ENCODE measurements at regions not wholly inside any gene's neighbourhood (a gene's known extent, or its start where the extent isn't known, plus 50 kb on each side); places are given as distances from the start of the nearest gene placed in this dataset.
"Not testable (repeated sequence)": the region's sequence is repeated elsewhere in the genome, so short reads cannot be mapped to it uniquely, and the experiment has no call there.

DNA sequence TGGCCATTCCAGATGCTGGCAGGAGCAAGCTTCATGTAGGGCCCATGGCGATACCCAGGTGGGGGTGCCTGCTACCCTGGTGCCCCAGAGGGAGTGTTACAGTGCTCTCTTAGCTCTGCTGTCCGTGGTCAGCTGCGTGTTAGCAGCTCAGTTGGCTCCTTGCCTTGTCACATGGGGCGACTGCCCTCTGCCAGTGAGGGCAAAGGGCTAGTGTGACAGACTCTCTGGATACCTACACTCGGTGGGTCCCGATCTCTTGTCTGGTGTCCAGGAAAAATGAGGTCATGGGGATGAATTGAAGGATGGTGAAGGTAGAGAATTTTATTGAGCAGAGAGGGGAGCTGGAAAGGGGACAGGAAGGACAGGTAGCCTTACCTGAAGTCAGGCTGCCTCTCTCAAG lies 152.2 kb downstream of the CYP26A1 start:
- ATAC-seq (no peak), DNase-seq (no peak)
- TF ChIP-seq, protein P1, sequence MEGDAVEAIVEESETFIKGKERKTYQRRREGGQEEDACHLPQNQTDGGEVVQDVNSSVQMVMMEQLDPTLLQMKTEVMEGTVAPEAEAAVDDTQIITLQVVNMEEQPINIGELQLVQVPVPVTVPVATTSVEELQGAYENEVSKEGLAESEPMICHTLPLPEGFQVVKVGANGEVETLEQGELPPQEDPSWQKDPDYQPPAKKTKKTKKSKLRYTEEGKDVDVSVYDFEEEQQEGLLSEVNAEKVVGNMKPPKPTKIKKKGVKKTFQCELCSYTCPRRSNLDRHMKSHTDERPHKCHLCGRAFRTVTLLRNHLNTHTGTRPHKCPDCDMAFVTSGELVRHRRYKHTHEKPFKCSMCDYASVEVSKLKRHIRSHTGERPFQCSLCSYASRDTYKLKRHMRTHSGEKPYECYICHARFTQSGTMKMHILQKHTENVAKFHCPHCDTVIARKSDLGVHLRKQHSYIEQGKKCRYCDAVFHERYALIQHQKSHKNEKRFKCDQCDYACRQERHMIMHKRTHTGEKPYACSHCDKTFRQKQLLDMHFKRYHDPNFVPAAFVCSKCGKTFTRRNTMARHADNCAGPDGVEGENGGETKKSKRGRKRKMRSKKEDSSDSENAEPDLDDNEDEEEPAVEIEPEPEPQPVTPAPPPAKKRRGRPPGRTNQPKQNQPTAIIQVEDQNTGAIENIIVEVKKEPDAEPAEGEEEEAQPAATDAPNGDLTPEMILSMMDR (IDR thresholded peaks at IDR 0.05): no peak
- no peak for TF ChIP-seq POLR2A (IDR thresholded peaks at IDR 0.05)
- H3K27ac ChIP-seq: no peak overlapping the region
- no peak overlapping the region for H3K4me3 ChIP-seq
- no peaks in the 10 kb centered on the region for H3K36me3 ChIP-seq (replicated peaks in 1 of 2; ENCODE audit: insufficient read depth in 1 of 2, low read depth in 2 of 2)
- 42 to 56% methylated on average over 6 of the region's 6 CpGs for WGBS, 2 donors
- no peaks in the 10 kb centered on the region for H3K27me3 ChIP-seq
- intact Hi-C loops (cut with DNase I): no loop called here
- H3K4me1 ChIP-seq: no peaks in the 10 kb centered on the region
- H3K9me3 ChIP-seq: no peaks in the 10 kb centered on the region

DNA sequence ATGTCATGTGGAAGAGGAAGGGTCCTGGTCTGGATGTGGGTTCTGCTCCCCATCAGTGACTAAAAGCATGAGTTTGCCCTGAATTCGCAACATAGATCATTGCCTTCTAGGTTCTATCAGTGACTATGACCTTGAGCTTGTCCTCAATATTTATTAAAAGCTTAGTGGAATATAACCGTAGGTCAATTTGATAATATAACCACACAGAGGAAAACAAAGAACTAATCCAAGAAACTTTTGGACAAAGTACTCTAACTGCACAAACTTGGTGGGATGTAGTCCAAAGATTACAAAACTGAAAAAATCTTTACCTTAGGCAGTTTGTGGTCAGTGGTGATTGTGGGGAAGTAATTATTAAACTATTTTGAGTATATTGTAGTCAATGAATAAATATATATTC lies 152.9 kb downstream of the CYP26A1 start:
- TF ChIP-seq POLR2A (IDR thresholded peaks at IDR 0.05): no peak
- TF ChIP-seq, protein P1 (IDR thresholded peaks at IDR 0.05): no peak
- no peaks in the 10 kb centered on the region for H3K9me3 ChIP-seq
- intact Hi-C loops (cut with DNase I): no loop called here
- H3K4me3 ChIP-seq: no peak overlapping the region
- no peak for DNase-seq
- H3K4me1 ChIP-seq: no peaks in the 10 kb centered on the region
- no peaks in the 10 kb centered on the region for H3K36me3 ChIP-seq (replicated peaks in 1 of 2; ENCODE audit: insufficient read depth in 1 of 2, low read depth in 2 of 2)
- WGBS, 2 donors: 39 to 46% methylated on average over 2 of the region's 2 CpGs
- no peak for ATAC-seq
- no peak overlapping the region for H3K27ac ChIP-seq
- H3K27me3 ChIP-seq: no peaks in the 10 kb centered on the region

DNA sequence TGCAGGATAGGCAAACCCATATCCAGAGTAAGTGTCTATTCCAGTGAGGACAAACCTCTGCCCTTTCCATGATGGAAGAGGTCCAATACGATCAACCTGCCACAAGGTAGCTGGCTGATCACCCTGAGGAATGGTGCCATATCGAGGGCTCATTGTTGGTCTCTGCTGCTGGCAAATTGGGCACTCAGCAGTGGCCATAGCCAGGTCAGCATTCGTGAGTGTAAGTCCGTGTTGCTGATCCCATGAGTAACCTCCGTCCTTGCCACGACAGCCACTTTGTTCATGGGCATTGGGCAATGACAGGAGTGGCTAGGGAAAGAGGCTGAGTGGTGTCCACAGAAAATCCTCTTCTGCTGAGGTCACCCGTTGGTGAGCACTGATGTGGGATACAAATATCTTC lies 156.9 kb downstream of the CYP26A1 start:
- H3K4me1 ChIP-seq; H3K27me3 ChIP-seq; intact Hi-C loops (cut with DNase I); H3K36me3 ChIP-seq (replicated peaks in 1 of 2; ENCODE audit: insufficient read depth in 1 of 2, low read depth in 2 of 2); H3K4me3 ChIP-seq; H3K27ac ChIP-seq; H3K9me3 ChIP-seq; DNase-seq; ATAC-seq: not testable (repeated sequence)
- 57 to 59% methylated on average over 6 of the region's 7 CpGs for WGBS, 2 donors

DNA sequence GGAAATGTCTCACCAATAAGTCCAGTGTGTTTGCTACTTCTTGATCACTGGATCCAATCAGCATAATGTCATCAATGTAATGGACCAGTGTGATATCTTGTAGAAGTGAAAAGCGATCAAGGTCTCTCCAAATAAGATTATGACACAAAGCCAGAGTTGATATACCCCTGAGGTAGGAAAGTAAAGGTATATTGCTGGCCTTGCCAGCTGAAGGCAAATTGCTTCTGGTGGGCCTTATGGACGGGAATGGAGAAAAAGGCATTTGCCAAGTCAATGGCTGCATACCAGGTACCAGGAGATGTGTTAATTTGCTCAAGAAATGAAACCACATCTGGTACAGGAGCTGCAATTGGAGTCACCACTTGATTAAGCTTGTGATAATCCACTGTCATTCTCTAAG lies 158.5 kb downstream of the CYP26A1 start:
- ATAC-seq; intact Hi-C loops (cut with DNase I): not testable (repeated sequence)
- WGBS, 2 donors: 71 to 77% methylated on average over 2 of the region's 2 CpGs

DNA sequence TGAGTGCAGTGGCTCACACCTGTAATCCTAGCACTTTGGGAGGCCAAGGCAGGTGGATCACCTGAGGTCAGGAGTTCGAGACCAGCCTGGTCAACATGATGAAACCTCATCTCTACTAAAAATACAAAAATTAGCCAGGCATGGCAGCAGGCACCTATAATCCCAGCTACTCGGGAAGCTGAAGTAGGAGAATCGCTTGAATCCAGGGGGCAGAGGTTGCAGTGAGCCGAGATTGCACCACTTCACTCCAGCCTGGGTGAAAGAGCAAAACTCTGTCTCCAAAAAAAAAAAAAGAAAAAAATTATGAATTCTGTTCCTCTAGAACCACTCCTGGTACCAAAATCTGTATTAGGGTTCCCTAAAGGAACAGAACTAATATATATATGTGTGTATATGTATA lies 161.2 kb downstream of the CYP26A1 start:
- H3K9me3 ChIP-seq; DNase-seq; H3K4me3 ChIP-seq; H3K27ac ChIP-seq; ATAC-seq; H3K27me3 ChIP-seq; H3K36me3 ChIP-seq (replicated peaks in 1 of 2; ENCODE audit: insufficient read depth in 1 of 2, low read depth in 2 of 2); H3K4me1 ChIP-seq; intact Hi-C loops (cut with DNase I): not testable (repeated sequence)
- WGBS, 2 donors: 70 to 80% methylated on average over 4 of the region's 4 CpGs

More for the DNA sequence above, 158.5 kb downstream of the CYP26A1 start:
- not testable (repeated sequence) for H3K36me3 ChIP-seq (replicated peaks in 1 of 2; ENCODE audit: insufficient read depth in 1 of 2, low read depth in 2 of 2); H3K9me3 ChIP-seq; DNase-seq; H3K27me3 ChIP-seq; H3K27ac ChIP-seq; H3K4me1 ChIP-seq; H3K4me3 ChIP-seq

DNA sequence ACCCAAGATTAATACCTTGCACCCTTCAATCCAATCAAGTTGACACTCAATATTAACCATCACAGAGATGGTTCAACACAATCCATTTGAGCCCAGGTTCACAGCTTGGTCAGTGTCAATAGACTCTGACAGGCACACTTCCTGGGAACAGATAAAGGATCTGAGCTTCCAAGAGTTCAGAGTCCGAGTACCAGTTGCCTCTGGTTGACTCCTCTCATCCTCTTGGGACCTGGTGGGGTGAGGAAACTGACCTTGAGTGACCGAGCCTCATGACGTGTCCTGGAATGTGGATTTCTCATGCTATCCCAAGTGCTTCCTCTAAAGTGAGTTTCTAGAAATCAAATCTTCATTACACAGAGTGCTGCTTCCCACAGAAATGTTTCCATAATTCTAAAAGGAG lies 162.0 kb downstream of the CYP26A1 start:
- ATAC-seq: peak; percentile 38
- intact Hi-C loops (cut with DNase I): no loop called here
- Histone ChIP-seq H3K4me3 (no peak overlapping the region), H3K27ac (no peak overlapping the region), H3K9me3 (no peaks in the 10 kb centered on the region), H3K36me3 (replicated peaks in 1 of 2; ENCODE audit: insufficient read depth in 1 of 2, low read depth in 2 of 2) (no peaks in the 10 kb centered on the region), H3K4me1 (no peaks in the 10 kb centered on the region), H3K27me3 (no peaks in the 10 kb centered on the region)
- TF ChIP-seq, protein P1 (IDR thresholded peaks at IDR 0.05): no peak
- TF ChIP-seq POLR2A (IDR thresholded peaks at IDR 0.05): no peak
- WGBS, 2 donors: 3 to 7% methylated on average over 3 of the region's 3 CpGs
- peak in 1 of 4 donors; percentile 16 for DNase-seq

All from body of pancreas (tissue), 4 donors.